A673 (cell line): ENCODE measurements at regions not wholly inside any gene's neighbourhood (a gene's known extent, or its start where the extent isn't known, plus 50 kb on each side); places are given as distances from the start of the nearest gene placed in this dataset.

Source experiments
- BruUV-seq: library from RNA; stranded (reverse); fragments of 400-500 nt; replicated peaks from 2 replicates; lab custom pipeline; 2021; lab: Mats Ljungman, UMichigan
- CTCF ChIA-PET: fragments of 300-600 bp; sonication (Branson Sonifier 250); formaldehyde crosslinking; loops from one replicate; lab custom pipeline; 2022; ENCODE audit warnings: antibody characterized with exemption; lab: Charles Lee
- POLR2A ChIA-PET: fragments of 300-600 bp; sonication (Branson Sonifier 250); formaldehyde crosslinking; loops from one replicate; lab custom pipeline; 2022; ENCODE audit warnings: antibody characterized with exemption; ENCODE audit not compliant: low non-redundant PET; lab: Charles Lee
- DNase-seq: peaks from one replicate; pipeline ENCODE4 v3.0.0-alpha.2; 2015; ENCODE audit warnings: low spot score
- H3K27ac ChIP-seq: fragments of 200-600 bp; sonication (generic); 2 replicates; pipeline ENCODE4 v1.5.1; 2016; ENCODE audit warnings: mixed run types, low read depth, mild to moderate bottlenecking, mixed read lengths, antibody characterized with exemption, low read length; ENCODE audit not compliant: poor library complexity, severe bottlenecking
- H3K27me3 ChIP-seq: fragments of 200-600 bp; sonication (generic); replicated peaks from 2 replicates; pipeline ENCODE4 v1.6.1; 2017; ENCODE audit warnings: mixed run types, low read depth, mild to moderate bottlenecking, mixed read lengths, antibody characterized with exemption, low read length; ENCODE audit not compliant: insufficient read depth, poor library complexity
- H3K36me3 ChIP-seq: fragments of 200-600 bp; sonication (generic); 2 replicates; pipeline ENCODE4 v1.6.1; 2016; ENCODE audit warnings: mixed run types, mild to moderate bottlenecking, mixed read lengths, antibody characterized with exemption, low read length; ENCODE audit not compliant: insufficient read depth, poor library complexity, severe bottlenecking
- H3K4me1 ChIP-seq: fragments of 200-600 bp; sonication (generic); 2 replicates; pipeline ENCODE4 v1.6.1; 2017; ENCODE audit warnings: mixed run types, mild to moderate bottlenecking, mixed read lengths, antibody characterized with exemption, low read length; ENCODE audit not compliant: insufficient read depth, poor library complexity, severe bottlenecking
- H3K4me3 ChIP-seq: fragments of 200-600 bp; sonication (generic); 2 replicates; pipeline ENCODE4 v1.5.1; 2016; ENCODE audit warnings: low read depth, mixed run types, mild to moderate bottlenecking, mixed read lengths, low read length; ENCODE audit not compliant: poor library complexity, severe bottlenecking
- H3K9me3 ChIP-seq: fragments of 200-600 bp; sonication (generic); 2 replicates; pipeline ENCODE4 v1.6.1; 2016; ENCODE audit warnings: mixed run types, low read depth, mild to moderate bottlenecking, mixed read lengths, antibody characterized with exemption, low read length; ENCODE audit not compliant: poor library complexity, severe bottlenecking
- EZH2 ChIP-seq: fragments of 200-600 bp; sonication (generic); IDR thresholded peaks from 2 replicates; pipeline ENCODE4 v1.6.1; 2017; ENCODE audit warnings: borderline replicate concordance, low read depth, mild to moderate bottlenecking, mixed read lengths, antibody characterized with exemption, low read length; ENCODE audit not compliant: poor library complexity, severe bottlenecking
- intact Hi-C: fragments of 100-400 bp; cut with micrococcal nuclease; formaldehyde crosslinking; loops from one replicate; pipeline ENCODE4 v1.10.0; 2022; ENCODE audit not compliant: unreplicated experiment
- TF ChIP-seq, protein P1 (sequence below): fragments of 300-800, 200-600 bp; sonication (generic); conservative IDR thresholded peaks from 2 replicates; pipeline ENCODE4 v1.5.1; 2017; ENCODE audit warnings: low read depth, mild to moderate bottlenecking, antibody characterized with exemption, low read length, moderate library complexity, mixed read lengths

DNA sequence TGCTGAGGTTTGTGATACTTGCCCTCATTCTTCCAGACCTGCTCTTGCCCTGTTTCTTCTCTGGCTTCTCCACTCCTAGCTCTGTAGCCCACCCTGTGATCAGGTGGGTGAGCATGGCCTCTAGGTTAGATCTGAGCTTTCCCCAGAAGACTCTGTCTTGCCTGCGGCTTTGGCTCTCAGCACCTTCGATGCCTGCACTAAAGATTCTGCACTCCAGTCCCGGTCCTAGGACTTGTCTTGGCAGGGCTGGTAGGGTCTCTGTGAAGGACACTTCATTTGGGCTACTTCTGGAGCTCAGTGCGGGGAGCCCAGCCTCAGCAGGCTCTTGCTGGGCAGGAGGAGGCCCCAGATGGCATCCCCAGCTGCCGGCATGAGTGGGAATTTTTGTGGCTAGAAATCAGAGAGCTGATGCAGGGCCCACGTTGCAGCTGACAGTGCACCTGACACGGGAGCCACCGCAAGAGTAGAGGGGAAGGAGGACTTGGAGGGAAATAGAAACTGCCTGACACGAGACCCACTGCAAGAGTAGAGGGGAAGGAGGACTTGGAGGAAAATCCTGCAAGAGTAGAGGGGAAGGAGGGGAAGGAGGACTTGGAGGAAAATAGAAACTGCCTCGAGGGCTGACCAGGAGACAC is 226.9 kb upstream of the B3GAT1 start:
- intact Hi-C loops, result no loop called here

DNA sequence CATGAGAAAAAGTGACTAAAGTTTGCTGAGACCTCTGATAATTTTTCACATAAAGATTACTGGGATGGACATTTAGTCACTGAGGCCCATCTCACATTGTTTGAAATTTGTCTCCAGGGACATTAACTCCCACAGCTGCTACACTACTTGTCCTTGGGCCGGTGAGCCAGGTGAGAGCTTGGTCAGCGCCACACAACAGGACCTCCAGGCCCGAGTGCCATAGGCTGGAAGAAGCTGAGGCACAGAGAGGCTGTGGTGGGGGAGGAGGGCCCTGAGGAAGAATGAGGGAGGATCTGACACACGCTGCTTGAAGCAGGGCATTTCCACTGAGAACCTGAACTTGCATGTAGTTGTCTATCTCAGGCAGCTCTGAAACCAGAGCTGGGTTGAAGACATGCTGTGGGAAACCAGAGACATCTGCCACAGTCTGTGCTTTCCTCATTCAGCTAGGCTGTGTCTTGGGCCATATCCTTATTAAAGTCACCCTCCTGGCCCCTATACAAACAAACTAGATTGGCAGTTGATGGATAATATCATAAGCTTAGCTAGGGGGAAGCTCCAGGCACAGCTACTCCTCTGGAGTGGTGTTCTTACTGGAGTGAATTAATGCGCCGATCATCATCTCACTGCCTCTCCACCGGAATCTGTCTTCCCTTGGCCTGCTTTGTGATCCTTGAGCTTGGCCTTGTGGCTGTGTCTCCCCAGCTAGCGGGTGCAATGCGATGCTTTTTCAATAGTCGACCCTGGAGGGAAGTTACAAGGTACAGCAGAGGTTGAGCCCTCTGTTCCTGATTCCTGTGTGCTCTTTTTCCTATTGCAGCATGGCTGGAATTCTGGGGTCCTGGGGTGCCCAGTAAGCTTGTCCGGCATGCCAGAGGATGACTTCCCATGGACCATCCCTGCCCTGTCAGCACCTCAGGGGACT is 225.3 kb upstream of the B3GAT1 start:
- Histone ChIP-seq H3K27me3 (no peaks in the 10 kb centered on the region), H3K4me1 (no peaks in the 10 kb centered on the region), H3K9me3 (no peaks in the 10 kb centered on the region), H3K36me3 (no peaks in the 10 kb centered on the region), H3K4me3 (no peak overlapping the region), H3K27ac (no peak overlapping the region)
- no peak for TF ChIP-seq EZH2
- TF ChIP-seq, protein P1, sequence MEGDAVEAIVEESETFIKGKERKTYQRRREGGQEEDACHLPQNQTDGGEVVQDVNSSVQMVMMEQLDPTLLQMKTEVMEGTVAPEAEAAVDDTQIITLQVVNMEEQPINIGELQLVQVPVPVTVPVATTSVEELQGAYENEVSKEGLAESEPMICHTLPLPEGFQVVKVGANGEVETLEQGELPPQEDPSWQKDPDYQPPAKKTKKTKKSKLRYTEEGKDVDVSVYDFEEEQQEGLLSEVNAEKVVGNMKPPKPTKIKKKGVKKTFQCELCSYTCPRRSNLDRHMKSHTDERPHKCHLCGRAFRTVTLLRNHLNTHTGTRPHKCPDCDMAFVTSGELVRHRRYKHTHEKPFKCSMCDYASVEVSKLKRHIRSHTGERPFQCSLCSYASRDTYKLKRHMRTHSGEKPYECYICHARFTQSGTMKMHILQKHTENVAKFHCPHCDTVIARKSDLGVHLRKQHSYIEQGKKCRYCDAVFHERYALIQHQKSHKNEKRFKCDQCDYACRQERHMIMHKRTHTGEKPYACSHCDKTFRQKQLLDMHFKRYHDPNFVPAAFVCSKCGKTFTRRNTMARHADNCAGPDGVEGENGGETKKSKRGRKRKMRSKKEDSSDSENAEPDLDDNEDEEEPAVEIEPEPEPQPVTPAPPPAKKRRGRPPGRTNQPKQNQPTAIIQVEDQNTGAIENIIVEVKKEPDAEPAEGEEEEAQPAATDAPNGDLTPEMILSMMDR, result no peak
- ChIA-PET CTCF (no interaction called here), POLR2A (no interaction called here)
- no TSS peak for BruUV-seq
- intact Hi-C loops, result no loop called here
- no peak for DNase-seq

More for the DNA sequence above, 226.9 kb upstream of the B3GAT1 start:
- ChIA-PET POLR2A (no interaction called here), CTCF (no interaction called here)
- TF ChIP-seq, protein P1, result no peak
- no peak for TF ChIP-seq EZH2
- Histone ChIP-seq H3K4me3 (no peak overlapping the region), H3K27me3 (no peaks in the 10 kb centered on the region), H3K27ac (no peak overlapping the region), H3K4me1 (no peaks in the 10 kb centered on the region), H3K36me3 (no peaks in the 10 kb centered on the region), H3K9me3 (no peaks in the 10 kb centered on the region)
- no peak for DNase-seq
- no TSS peak for BruUV-seq

DNA sequence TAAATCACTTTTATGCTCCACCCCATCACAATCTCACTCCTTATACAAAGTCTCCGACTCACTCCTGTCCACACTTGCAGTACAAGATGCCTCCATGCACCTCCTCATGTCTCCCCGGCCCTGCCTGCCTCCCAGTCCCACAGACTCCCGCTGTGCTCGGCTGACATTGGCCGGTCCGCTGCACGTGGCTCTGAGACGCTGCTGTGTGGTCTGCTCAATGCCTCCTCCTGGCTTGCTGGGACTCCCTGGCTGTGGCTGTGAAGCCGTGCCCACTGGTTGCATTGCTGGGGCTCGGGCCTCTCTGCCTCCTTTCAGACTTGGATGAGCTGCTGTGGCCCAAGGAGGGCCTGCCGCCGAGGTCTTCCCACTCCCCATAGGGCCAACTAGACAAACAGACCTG is 224.0 kb upstream of the B3GAT1 start:
- BruUV-seq, result no TSS peak
- Histone ChIP-seq H3K4me3 (no peak overlapping the region), H3K27ac (no peak overlapping the region), H3K9me3 (no peaks in the 10 kb centered on the region), H3K4me1 (no peaks in the 10 kb centered on the region), H3K27me3 (no peaks in the 10 kb centered on the region), H3K36me3 (no peaks in the 10 kb centered on the region)
- ChIA-PET CTCF (no interaction called here), POLR2A (no interaction called here)
- intact Hi-C loops, result no loop called here
- TF ChIP-seq, protein P1, result no peak
- TF ChIP-seq EZH2, result no peak
- no peak for DNase-seq
